Superior temporal gyrus (tissue), 1 donor: ENCODE measurements at regions not wholly inside any gene's neighbourhood (a gene's known extent, or its start where the extent isn't known, plus 50 kb on each side); places are given as distances from the start of the nearest gene placed in this dataset.

Source experiments
- DNase-seq: peaks from one replicate; pipeline ENCODE4 v3.0.0-alpha.2; 2016; ENCODE audit errors: extremely low spot score

DNA sequence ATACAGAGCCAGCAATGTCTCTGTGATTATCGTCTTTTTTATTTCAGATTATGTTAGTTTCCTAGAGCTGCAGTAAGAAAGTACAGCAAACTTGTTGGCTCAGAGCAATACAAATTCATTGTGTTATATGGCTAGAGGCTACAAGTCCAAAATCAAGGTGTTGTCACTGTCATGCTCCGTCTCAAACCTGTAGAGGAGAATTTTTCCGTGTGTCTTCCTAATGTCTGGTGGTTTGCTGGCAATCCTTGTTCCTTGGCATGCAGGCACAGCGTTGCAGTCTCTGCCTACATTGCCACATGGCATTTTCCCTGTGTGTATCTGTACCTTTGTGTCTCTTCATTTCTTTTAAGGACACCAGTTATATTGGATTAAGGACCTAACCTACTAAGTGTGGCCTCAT is 244.4 kb downstream of the LRRIQ3 start:
- no peak for DNase-seq

DNA sequence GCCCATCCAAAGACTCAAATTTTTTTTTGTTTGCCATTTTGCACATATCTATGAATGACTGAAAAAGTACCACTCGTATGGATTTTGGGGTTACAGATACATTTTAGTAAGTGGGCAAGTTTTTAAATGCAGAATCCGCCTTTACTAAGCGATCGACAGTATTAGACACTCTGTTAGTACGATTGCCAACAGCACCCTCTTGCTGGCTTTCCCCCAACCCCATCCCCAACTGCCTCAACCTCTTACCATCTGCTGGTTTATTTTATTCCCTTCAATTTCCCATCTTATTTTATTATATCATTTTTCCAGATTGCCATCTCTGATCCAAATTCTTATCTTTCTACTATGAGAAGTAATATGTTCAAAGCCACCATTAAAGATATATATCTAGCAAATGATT is 244.8 kb downstream of the LRRIQ3 start:
- DNase-seq, result no peak

DNA sequence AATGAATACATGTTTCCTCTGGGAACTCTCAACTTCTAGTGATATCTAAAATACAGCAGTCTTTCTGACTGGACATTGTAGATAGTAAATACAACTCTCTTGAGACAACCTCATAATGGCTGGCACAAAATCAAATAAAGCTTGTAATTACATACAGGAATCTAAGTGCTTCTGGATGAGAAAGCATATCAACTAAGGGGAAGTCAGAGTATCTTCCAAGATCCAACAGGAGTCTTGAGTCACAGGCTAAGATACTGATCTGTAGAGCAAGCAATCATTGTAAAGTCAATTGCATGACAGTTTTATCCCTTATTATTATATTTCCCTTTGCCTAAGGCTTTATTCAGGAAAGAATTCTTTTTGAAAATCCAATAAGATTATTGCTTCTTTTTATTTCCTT is 249.9 kb downstream of the LRRIQ3 start:
- no peak for DNase-seq

DNA sequence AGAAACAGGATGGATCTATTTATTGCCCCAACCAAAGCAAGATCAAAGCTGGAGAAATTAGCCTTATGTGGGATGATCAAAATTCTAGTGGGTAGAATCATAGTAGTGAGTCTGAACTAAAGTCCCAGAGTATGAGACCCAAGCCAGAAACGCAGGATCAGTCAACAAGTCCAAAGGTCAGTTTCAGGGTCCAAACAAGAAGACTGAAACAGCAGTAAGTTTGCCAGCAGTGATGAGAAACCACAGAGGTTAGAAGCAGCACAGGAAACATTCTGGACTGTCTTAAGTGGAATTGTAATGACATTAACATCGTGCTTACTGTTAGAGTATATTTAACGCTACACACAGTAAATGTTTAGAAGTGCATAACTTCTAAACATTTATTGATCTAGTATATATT is 251.0 kb downstream of the LRRIQ3 start:
- DNase-seq, result no peak

DNA sequence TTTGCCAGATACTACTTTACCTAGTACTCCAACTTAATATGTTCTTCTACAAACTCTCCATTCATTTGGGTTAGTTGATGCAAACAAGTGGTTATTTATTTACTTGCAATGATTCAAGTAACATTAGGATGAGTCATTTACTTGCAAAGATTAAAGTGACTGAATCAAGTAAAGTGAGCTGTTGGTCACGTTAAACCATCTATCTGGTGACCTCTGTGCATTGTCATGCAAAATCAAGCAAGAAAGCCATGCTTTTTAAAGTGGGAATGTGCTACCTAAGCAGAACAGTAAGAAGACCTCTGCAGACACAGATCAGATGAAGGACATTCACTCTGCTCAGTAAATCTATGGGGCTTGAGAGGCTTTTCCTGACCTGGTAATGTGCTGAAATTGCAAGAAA is 254.7 kb downstream of the LRRIQ3 start:
- no peak for DNase-seq

DNA sequence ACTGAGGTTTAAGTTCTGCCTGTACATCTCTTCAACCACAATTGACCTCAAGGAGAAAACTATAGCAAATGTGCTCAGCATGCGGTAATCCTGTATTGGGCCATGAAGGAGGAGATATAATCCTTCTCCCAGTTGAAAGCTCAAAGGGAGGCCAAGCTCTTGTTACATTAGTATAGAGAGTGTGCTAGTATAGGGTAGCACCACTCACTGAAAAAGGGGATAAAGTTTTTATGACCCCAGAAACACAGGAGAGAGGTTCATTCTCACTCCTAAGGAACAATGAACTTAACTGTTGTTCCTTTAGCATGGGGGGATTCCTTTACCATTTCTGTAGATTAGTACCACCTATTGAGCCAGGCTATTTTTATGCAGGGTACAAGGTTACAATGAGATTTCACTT is 267.7 kb downstream of the LRRIQ3 start:
- no peak for DNase-seq

DNA sequence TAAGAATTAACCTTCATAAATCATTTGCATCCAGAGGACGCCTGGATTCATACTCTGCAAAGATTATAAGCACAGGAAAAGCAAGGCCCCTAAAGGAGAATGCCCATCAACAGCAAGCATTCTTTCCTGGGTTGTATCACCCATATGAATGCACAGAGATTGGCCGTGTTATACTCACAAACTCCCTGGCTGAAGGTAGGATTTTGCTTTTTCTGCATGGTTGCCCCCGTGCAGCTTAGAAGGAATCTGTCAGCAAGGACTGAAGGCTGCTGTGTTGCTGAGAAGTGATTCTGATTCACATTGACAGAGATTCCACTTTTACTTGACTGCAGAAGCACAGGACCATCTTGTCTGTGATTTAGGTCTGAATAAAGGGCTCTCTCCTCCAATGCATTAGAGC is 283.0 kb downstream of the LRRIQ3 start:
- DNase-seq, result no peak

DNA sequence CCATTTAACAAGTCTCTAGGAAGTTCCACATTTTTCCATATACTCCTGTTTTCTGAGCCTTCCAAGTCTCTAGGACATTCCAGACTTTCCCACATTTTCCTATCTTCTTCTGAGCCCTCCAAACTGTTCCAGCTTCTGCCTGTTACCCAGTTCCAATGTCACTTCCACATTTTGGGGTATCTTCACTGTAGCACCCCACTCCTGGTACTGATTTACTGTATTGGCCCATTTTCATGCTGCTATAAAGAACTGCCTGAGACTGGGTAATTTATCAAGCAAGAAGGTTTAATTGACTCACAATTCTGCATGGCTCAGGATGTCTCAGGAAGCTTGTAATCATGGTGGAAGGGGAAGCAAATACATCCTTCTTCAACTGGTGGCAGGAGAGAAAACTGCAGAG is 285.0 kb downstream of the LRRIQ3 start:
- DNase-seq, result no peak

DNA sequence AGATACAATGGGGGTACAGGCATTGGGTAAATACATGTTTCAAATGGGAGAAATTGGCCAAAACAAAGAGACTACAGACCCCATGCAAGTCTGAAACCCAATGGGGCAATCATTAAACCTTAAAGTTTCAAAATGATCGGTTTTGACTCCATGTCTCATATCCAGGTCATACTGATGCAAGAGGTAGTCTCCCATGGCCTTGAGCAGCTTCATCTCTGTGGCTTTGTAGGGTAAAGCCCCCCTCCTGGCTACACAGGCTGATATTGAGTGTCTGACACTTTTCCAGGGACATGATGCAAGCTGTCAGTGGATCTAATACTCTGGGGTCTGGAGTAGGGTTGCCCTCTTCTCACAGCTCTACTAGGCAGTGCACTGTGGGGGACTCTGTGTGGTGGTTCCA is 286.1 kb downstream of the LRRIQ3 start:
- no peak for DNase-seq

DNA sequence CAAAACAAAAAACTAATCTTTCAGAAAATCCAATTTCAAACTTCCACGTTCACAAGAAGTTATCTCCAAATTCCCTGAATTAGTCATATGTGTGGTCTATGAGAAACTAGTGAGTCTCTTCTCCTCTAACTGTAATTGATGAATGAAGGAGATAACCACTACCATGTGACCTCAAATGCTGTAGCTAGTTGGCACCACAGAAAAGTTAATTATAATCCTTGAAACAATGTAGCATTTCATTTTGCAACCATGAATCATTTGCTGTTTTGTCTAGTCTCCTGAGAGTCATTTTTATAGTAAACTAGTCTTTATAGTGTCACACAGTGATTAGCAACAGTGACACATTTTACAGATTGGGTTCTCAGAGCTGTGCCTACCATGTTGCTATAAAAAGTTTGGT is 287.5 kb downstream of the LRRIQ3 start:
- no peak for DNase-seq

DNA sequence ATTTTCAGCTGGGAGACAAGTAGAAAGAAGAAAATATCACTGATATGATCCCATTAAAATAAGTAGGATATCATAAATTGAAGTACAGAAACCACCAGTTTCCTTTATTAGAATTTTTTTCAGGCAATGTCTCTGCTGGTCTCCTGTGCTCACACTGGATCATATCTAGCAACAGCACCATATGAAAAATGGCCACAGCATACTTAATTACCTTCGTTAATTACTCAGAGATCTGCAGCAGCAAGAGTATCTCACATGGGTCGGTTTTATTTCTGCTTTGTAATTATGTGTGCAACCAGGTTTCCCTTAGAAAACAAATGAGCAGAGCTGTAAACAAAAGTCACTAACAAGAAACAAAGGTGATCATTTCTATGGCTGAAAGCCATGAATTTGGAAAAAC is 287.9 kb downstream of the LRRIQ3 start:
- no peak for DNase-seq

DNA sequence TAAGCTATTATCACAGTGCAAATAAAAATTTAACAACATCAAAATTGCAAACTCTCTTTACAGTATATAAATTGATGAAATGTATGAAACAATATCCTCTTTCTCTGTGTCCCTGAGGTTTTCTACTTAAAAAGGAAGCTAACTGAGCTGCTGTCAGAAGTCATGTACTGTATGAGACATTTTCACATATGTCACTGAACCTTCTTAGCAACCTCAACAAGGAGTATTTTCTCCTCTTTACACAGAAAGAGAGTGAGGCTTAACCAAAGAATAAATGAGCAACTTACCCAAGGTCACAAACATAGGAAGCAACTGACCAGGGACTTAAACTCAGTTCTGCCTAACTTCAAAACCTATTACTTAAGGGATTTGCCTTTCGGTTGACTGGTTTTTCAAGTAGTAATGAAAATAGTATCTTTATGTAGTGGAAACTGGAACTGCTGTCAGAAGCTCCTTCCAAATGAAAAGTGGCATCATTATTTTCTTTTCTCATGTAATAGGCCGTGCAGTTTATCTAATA is 288.9 kb downstream of the LRRIQ3 start:
- DNase-seq, result no peak

DNA sequence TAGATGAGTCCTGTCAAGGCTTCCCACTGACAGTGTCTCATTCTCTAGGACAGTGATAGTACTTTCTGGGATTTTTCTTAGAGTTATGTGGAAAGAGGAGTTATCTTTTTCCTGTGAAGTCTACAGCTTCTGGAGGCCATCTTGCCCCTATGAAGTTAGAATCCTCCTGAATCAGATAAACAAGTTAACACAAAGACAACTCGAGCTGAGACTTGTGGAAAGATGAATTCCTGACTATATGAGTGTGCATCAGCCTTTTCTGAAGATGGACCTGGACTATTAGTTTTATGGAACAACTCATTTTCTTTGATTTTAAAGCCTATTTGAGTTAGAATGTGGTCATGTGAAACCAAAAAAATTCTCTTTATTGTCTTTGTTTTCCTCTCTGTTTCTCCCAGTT is 290.9 kb downstream of the LRRIQ3 start:
- DNase-seq, result no peak

DNA sequence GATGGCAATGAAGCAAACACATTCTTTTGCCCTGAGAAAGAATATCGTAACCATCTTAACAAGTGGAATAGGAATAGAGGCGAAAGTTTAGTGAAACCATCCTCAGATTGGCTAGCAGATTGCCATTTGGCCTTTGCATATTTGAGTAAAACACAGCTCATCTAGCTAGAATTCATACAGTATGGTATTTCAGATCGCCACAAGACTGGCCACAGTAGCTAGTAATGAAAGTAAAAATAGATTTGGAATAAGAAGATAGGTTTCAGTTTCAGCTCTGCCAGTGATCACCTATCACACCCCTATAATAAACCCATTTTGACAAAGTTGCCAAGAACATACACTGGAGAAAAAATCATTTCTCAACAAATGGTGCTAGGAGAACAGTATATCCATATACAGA is 294.9 kb downstream of the LRRIQ3 start:
- DNase-seq, result no peak

DNA sequence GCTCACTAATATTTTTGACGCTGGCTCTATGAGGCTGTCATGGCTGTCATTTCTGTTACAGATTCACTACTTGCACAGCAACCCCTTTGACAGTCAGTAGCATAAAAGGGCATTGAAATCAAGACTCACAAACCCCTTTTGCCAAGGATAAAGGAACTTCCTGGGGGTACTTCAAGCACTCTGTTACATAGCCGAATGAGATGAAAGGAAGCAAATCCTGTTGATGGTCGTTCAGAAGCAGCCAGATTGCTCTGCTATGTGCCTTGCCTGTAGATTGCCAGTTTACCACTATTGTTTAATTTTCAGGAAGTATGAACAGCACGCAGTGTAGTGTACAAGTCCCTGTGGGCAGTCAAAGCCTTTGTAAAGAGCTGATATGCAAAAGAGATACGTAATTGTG is 296.2 kb downstream of the LRRIQ3 start:
- DNase-seq, result no peak

DNA sequence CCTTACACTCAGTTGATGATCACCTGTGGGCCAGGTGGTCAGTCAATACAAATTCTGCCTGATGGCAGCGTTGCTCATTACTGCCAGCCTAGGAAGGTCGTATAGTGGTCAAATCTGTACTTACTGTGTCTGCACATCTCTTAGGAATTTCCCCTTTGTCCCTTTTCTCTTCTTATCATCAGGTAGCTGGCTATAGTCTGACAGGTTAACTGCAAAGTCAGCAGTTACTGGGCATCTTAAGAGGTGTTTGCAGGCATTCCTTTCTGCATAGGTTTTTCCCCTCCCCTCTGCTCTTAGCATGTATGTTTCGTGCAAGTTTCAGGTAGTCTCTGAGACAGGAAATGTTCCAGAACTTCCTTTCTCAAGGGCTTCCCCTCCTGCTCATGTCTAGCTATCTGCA is 298.7 kb downstream of the LRRIQ3 start:
- DNase-seq, result no peak

DNA sequence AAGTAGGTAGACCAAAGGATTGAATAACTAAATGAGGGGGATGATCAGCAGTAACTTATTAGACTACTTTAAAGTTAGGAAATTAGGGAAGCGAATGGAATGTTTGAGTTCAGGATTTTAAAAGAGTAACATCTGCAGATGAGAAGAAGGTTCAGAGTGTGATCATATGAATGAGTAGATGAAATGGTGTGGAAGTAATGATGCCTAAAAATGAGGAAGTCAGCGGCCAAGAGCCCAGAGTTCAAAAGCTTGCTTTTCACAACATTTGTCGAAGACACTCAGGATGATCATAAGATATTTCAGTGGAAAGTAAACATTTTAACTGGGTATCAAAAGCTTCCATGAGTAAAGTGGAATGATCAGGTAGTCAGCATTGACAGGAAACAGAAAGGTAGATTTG is 299.4 kb downstream of the LRRIQ3 start:
- no peak for DNase-seq

DNA sequence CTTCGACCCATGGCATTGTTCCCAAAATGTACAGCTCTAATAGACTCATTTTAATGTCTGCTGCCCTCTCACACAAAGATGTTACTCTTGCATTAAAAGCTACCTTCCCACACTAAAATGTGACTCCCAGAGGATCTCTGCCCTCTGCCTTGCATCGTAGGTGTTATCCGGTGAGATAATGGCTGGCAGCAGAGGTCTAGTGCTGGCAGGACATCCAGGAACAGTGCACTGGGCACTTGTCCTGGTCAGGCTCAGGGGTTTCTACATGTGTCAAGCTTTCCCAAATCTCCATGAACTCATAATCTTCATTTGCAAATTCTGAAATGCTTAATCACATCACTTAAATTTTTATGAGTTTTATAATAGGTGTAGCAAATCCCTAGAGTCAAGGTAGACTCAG is 310.6 kb downstream of the LRRIQ3 start:
- DNase-seq, result no peak

DNA sequence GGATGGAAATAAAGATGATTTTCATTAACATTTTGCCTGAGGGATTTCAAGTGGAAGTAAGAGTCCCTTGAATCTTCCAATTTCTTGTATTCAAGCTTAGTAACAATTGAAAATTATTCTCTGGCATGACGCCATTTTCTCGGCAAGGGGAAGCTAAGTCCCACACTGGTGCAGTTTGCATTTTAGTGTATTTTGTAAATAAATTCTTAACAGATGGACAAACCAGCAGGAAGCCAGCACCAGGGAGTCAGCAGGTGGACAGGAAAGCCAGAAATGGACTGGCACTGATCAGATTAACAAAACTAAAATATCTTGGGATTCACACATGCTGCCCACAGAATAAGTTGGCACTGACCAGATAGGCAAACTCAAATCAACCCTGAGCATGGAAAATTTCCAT is 311.3 kb downstream of the LRRIQ3 start:
- DNase-seq, result no peak

DNA sequence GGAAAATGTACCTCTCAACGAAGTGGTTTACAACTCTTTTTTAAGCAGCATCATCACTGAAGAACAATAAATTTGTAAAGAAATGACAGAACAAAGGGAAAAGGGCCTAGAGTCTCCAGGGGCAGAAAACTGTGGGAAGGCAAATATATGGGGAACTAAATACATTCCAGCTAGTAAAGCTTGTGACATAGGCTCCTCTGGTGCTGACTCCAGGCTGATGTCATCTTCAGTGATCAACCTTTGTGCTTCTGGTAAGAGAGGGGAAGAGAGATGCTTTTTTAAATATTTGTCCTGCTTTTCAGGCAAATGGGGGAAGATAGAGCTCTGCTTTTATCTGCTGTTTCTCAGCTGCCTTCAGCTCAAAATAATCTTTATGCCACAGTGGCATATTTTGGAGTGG is 323.2 kb downstream of the LRRIQ3 start:
- no peak for DNase-seq

DNA sequence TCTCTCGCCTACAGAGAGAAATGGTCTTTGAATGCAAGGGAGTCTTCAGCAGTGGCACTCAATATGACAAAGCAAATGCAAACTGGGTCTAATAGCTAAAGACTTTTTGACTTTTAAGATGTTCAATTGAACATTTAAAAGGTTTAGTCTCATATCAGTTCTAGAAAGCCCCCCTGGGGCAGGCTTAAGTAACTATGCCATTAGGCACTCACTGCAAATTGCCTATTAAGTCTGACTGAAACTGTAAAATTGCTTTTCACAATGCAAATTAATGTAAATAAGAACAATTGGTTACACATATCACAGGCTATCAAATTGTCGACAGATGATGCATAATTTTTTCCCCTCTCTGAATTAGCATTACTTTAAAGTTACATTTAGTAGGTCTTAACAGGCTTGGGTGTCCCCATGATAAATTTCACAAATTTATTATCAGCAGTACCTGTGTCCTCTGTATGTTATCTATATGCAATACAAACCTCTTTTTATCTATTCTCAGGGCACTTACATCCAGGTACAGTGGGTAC is 329.1 kb downstream of the LRRIQ3 start:
- no peak for DNase-seq

DNA sequence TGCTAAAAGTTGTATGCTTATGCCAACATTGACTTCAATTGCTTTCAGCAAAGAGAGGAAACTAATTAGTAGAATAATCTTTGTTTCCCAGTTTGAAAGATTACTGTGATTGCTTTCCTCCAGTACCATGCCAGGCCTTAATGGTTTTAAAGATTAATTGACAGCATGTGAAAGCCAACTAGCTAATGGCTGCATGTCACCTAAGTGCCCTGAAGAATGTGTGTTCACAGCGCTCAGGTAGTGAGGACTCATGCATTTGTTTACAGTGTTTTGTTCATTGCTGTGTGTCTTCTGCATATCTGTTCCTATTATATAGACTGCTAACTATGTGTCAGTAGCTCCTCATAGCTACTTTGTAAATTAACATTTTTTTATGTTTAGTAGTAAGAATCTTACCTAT is 335.6 kb downstream of the LRRIQ3 start:
- DNase-seq, result no peak

DNA sequence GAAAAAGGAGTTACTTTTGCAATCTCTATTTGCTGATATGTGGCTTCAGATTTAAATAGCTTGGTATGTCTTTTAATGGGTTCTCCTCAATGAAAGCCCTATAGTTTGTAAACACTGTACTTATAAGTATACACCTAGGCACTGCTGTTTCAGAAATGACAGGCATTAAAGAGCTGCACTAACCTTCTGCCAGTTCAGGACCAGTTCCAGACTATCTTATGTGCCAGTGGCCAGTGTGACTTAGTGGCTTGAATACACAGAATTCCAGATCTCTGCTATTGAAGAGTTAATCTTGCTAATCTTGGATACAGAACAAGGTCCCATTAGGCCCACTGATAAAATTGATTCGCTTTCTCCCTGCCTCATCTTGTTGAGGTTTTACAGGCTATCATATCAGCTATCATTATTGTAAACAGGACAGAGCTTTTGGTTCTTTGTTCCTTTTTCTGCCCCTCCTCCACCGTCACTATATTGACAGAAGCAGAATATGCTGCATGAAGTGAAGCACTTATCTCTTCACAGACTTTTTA is 337.5 kb downstream of the LRRIQ3 start:
- DNase-seq, result no peak

DNA sequence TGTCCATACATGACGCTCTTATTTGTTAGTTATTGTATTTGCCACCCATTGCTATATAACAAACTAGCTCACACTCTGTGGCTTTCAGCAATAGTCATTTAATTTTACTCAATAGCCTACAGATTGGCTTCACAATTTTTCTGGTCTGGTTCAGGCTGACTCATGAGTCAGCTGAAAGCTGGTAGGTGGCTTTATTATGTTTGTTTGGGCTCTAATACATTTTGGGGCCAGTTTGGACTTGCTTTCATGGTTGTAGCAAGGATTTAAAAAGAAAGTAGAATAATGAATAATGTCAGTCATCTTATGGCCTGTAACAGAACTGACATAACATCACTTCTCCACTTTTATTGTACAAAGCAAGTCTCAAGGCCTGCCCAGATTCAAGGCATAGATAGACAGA is 338.7 kb downstream of the LRRIQ3 start:
- no peak for DNase-seq
